GM19035 (cell line): ENCODE measurements at regions not wholly inside any gene's neighbourhood (a gene's known extent, or its start where the extent isn't known, plus 50 kb on each side); places are given as distances from the start of the nearest gene placed in this dataset.
"Not testable (repeated sequence)": the region's sequence is repeated elsewhere in the genome, so short reads cannot be mapped to it uniquely, and the experiment has no call there.

Experiments used
- ATAC-seq: cut with Tn5 transposase; IDR thresholded peaks from one replicate; pipeline ENCODE4 v1.9.1; 2021; ENCODE audit not compliant: unreplicated experiment

- no peak for ATAC-seq
Observed at GRCh38 chr4:128649575-128650205, 159.8 kb upstream of the JADE1 start.

- ATAC-seq: no peak
Observed at GRCh38 chr4:128649161-128649560, 160.3 kb upstream of the JADE1 start.

DNA sequence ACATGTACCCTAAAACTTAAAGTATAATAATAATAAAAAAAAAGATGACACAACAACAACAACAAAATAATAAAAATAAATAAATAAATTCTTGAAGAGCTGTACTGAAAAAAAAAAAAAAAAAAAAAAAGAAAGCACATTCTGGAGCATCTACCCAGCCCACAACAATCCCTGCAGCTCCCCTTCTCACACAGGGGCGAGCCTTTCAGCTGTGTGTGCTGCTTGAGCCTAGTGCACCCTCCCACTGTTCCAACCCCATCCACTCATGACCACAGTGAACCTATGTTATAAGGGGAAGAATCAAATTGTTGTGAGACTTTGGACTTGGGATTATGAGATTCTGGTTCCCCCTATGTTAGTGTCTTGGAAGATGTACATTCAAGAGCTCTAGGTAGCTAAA, 161.5 kb upstream of the JADE1 start:
- no peak for ATAC-seq

DNA sequence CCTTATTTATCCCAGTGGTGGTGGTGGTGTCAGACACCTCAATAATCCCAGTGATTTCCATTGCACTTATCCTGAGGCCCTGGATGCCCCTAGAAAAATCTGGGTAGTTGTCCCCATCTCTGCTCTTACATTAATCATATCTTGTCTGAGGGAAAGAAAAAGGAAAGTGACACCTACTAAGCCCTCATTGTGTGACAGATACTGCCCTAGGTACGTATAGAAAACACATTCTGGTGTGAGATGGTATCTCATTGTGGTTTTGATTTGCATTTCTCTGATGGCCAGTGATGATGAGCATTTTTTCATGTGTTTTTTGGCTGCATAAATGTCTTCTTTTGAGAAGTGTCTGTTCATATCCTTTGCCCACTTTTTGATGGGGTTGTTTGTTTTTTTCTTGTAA, 162.6 kb upstream of the JADE1 start:
- ATAC-seq: not testable (repeated sequence)

GRCh38 chr4:128644693-128645654, 164.5 kb upstream of the JADE1 start:
- not testable (repeated sequence) for ATAC-seq

GRCh38 chr4:128644107-128644506, 165.4 kb upstream of the JADE1 start:
- ATAC-seq: not testable (repeated sequence)

DNA sequence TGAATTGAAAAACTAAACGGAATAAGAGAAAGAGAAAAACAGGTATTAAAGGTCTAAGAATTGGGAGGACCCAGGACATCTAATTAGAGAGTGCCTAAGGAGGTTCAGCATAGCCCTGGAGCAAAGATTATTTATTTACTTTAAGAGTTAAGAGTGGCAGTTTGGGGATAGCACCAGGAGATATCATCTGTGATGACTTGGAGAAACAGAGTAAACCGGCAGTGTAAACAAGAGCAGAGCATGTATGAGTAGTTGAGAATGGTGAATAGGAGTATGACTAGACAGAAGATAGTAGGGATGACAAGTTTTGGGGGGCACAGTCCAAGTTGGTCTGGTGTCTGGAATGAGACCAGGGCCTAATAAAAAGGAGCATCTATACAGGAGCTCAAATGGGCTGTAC, 167.9 kb upstream of the JADE1 start:
- ATAC-seq: not testable (repeated sequence)

GRCh38 chr4:128639541-128640270, 169.8 kb upstream of the JADE1 start:
- no peak for ATAC-seq

- ATAC-seq: no peak
Observed at GRCh38 chr4:128636906-128637305, 172.6 kb upstream of the JADE1 start.

DNA sequence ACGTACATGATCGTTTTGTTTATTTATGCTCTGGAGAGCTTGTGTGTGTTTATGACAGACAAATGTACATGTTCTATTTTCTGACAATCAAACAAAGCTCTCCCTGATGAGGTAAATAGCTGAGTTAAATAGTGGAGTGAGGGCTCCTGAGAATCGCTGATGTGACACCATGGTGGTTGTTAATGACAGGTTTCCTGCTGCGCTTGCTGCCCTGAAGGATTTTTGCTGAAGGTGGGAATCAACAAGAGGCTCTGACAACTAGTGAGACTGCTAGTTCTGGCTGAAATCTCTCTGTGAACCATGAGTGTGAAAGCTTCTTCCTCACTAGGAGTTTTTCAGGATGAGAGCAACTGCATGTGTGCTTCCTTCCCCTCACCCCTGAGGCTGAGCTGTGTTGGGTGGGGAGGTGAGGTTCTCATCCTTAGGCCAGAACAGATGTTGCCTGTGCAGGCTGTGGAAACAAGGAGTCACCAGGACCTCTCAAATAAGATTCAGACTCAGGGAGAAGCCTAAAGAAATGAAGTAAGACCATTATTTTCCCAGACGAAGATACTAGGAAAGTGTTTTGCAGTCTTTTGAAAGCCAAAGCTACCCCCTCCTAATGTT, 173.4 kb upstream of the JADE1 start:
- no peak for ATAC-seq

DNA sequence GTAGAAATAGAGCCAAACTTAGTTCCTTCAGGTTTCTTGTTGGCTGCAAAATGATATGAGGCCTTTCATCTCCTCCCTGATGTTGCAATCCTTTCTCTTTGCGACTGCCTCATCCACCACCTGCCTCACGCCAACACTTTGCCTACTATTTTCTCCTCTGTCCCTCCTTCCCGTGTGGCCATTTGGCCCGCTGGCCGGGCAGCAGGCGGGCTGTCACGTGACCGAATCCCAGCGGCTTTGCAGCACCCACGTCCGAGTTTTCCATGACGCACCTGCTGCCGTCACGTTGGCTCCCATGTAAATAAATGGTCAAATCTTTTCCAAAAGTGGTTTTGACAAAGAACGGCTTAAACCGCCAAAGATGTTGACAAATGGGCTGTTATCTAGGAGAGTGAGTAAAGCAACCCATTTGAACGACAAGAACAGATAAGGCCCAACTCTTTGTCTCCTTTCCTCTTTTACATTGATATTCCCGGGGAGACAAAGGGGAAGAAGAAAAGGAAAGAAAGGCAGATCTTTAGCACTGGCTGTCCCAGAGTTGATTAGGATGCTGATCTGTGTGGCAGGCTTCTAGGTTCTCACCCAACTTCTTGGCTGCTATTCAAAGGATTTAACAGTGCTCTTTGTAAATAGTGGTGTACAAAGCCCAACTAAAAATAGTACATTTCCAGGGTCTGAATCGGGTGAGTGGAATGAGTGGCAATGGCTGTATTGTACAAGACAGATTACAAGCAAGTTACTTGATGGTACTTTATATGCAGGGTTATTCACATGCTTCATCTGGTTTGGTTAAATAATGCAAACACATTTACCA, 174.2 kb upstream of the JADE1 start:
- no peak for ATAC-seq

- no peak for ATAC-seq
Observed at GRCh38 chr4:128633067-128633466, 176.4 kb upstream of the JADE1 start.

- no peak for ATAC-seq
Observed at GRCh38 chr4:128630871-128631270, 178.6 kb upstream of the JADE1 start.

- ATAC-seq: no peak
Observed at GRCh38 chr4:128623508-128624215, 185.8 kb upstream of the JADE1 start.

DNA sequence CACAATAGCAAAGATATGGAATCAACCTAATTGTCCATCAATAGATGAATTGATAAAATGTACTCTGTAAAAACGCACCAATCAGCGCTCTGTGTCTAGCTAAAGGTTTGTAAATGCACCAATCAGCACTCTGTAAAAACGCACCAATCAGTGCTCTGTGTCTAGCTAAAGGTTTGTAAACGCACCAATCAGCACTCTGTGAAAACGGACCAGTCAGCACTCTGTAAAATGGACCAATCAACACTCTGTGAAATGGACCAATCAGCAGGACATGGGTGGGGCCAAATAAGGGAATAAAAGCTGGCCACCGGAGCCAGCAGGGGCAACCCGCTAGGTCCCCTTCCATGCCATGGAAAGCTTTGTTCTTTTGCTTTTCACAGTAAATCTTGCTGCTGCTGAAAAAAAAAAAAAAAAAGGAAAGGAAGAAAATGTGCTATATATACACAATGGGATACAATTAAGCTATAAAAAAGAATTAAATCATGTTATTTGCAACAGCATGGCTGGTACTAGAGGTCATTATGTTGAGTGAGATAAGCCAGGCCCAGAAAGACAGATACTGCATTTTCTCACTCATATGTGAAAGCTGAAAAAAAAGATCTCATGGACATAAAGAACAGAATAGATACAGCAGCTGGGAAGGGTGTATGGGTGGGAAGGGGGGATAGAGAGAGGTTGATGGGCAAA, 189.1 kb upstream of the JADE1 start:
- ATAC-seq: not testable (repeated sequence)

- no peak for ATAC-seq
Observed at GRCh38 chr4:128615197-128615596, 194.3 kb upstream of the JADE1 start.

DNA sequence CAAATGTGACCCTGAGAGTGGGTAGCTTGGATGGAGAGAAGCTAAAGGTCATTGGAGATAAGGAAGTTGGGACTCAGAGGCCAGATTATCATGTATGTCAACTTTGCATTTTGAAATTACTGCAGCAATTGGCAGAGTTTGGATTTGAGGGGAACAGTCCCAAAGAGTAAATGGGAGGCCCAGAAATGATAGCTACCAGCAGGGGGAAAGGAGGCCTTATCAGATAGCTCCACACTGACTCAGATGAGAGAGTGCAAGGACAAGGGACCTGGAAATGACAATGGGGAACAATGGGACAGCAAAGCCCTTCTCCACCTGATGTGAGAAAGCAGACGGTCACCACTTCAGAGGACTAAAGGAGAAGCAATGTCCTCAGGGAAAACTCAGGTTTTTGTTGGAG, 201.5 kb upstream of the JADE1 start:
- ATAC-seq: no peak

DNA sequence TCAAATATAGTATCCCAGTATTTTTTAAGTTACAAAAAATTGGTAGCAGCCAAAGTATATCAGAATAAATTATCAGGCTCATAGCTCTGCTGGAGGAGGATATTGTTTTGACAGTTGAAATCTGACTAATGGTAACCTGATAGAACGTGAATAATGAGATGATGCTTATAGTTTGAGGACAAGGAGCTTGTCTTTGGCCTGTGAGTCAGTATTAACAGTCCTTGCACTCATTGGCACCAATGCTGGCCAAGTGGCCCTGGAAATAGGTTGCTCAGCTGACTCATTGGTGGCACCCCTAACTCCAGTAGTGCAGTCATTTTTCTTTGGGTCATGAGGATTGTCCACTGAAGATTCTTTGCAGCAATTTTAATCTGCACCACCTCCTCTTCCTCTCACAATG, 203.3 kb upstream of the JADE1 start:
- ATAC-seq: no peak

- no peak for ATAC-seq
Observed at GRCh38 chr4:128604840-128605239, 204.7 kb upstream of the JADE1 start.
